ENCODE measurements at regions not wholly inside any gene's neighbourhood (a gene's known extent, or its start where the extent isn't known, plus 50 kb on each side); places are given as distances from the start of the nearest gene placed in this dataset.

GRCh38 chr20:48275286-48276020 is 490.2 kb upstream of the SULF2 start:
- TF ChIP-seq CTCF (IDR thresholded peaks at IDR 0.05) (no peak), POLR2A (IDR thresholded peaks at IDR 0.05) (no peak)

Data from right lobe of liver (tissue), 4 donors.